WERI-Rb-1 (cell line): ENCODE measurements at regions not wholly inside any gene's neighbourhood (a gene's known extent, or its start where the extent isn't known, plus 50 kb on each side); places are given as distances from the start of the nearest gene placed in this dataset.

Experiments used
- DNase-seq: peaks from one replicate; pipeline ENCODE4 v3.0.0-alpha.2; 2020
- H3K27ac ChIP-seq: fragments of 250-450 bp; sonication (Bioruptor Pico); 2 replicates; pipeline ENCODE4 v1.5.1; 2020; ENCODE audit warnings: mild to moderate bottlenecking, moderate library complexity
- H3K27me3 ChIP-seq: fragments of 250-450 bp; sonication (Bioruptor Pico); 2 replicates; pipeline ENCODE4 v1.5.1; 2021; ENCODE audit warnings: mild to moderate bottlenecking, low read depth, moderate library complexity; ENCODE audit not compliant: insufficient read depth, severe bottlenecking
- H3K36me3 ChIP-seq: fragments of 250-450 bp; sonication (Bioruptor Pico); 2 replicates; pipeline ENCODE4 v1.5.1; 2020; ENCODE audit warnings: mild to moderate bottlenecking, moderate library complexity
- H3K4me3 ChIP-seq: 2 replicates; pipeline ENCODE4 v1.5.1; 2011; ENCODE audit warnings: low read depth, mild to moderate bottlenecking, control low read depth, low read length
- H3K9me3 ChIP-seq: fragments of 250-450 bp; sonication (Bioruptor Pico); 2 replicates; pipeline ENCODE4 v1.5.1; 2021; ENCODE audit warnings: mild to moderate bottlenecking, moderate library complexity; ENCODE audit not compliant: severe bottlenecking
- CTCF ChIP-seq: IDR thresholded peaks from 2 replicates; pipeline ENCODE4 v1.5.1; 2011; ENCODE audit warnings: low read depth, mild to moderate bottlenecking, control low read depth, inconsistent platforms, low read length

- TF ChIP-seq CTCF, result no peak
- no peak overlapping the region for H3K4me3 ChIP-seq
- no peak for DNase-seq
- no peak overlapping the region for H3K27ac ChIP-seq
- no peaks in the 10 kb centered on the region for H3K36me3 ChIP-seq
- no peaks in the 10 kb centered on the region for H3K27me3 ChIP-seq
- H3K9me3 ChIP-seq, result no peaks in the 10 kb centered on the region
Observed at GRCh38 chr5:103962023-103962422, 399.4 kb upstream of the NUDT12 start.

- DNase-seq, result no peak
- no peak for TF ChIP-seq CTCF
- no peak overlapping the region for H3K27ac ChIP-seq
- H3K9me3 ChIP-seq, result no peaks in the 10 kb centered on the region
- H3K4me3 ChIP-seq, result no peak overlapping the region
- H3K27me3 ChIP-seq, result no peaks in the 10 kb centered on the region
- H3K36me3 ChIP-seq, result no peaks in the 10 kb centered on the region
Observed at GRCh38 chr5:103953601-103954382, 391.2 kb upstream of the NUDT12 start.

GRCh38 chr5:103951776-103952175, 389.2 kb upstream of the NUDT12 start:
- Histone ChIP-seq H3K27me3 (no peaks in the 10 kb centered on the region), H3K9me3 (no peaks in the 10 kb centered on the region), H3K36me3 (no peaks in the 10 kb centered on the region), H3K27ac (no peak overlapping the region), H3K4me3 (no peak overlapping the region)
- DNase-seq, result no peak
- no peak for TF ChIP-seq CTCF

GRCh38 chr5:103943230-103943629, 380.6 kb upstream of the NUDT12 start:
- Histone ChIP-seq H3K9me3 (no peaks in the 10 kb centered on the region), H3K36me3 (no peaks in the 10 kb centered on the region), H3K27ac (no peak overlapping the region), H3K4me3 (no peak overlapping the region), H3K27me3 (no peaks in the 10 kb centered on the region)
- no peak for DNase-seq
- TF ChIP-seq CTCF, result no peak

GRCh38 chr5:103942587-103943186, 380.1 kb upstream of the NUDT12 start:
- no peaks in the 10 kb centered on the region for H3K9me3 ChIP-seq
- H3K27ac ChIP-seq, result no peak overlapping the region
- no peak for DNase-seq
- H3K27me3 ChIP-seq, result no peaks in the 10 kb centered on the region
- H3K36me3 ChIP-seq, result no peaks in the 10 kb centered on the region
- no peak for TF ChIP-seq CTCF
- no peak overlapping the region for H3K4me3 ChIP-seq
